ENCODE measurements at regions not wholly inside any gene's neighbourhood (a gene's known extent, or its start where the extent isn't known, plus 50 kb on each side); places are given as distances from the start of the nearest gene placed in this dataset.

- TF ChIP-seq CTCF (IDR thresholded peaks at IDR 0.05; ENCODE audit: poor library complexity) (no peak), EZH2phosphoT487 (IDR thresholded peaks at IDR 0.05; ENCODE audit: low read depth, severe bottlenecking, unreplicated experiment) (no peak)
Observed at GRCh38 chr2:177154809-177155208, 57.8 kb upstream of the HNRNPA3 start.
